DND-41 (cell line): ENCODE measurements at regions not wholly inside any gene's neighbourhood (a gene's known extent, or its start where the extent isn't known, plus 50 kb on each side); places are given as distances from the start of the nearest gene placed in this dataset.

Experiments used
- EZH2 ChIP-seq: IDR thresholded peaks from 3 replicates; pipeline ENCODE4 v1.6.1; 2012; ENCODE audit warnings: borderline replicate concordance, low read depth, mild to moderate bottlenecking, moderate library complexity, low read length, inconsistent platforms; ENCODE audit not compliant: severe bottlenecking
- TF ChIP-seq, protein P1 (sequence below): IDR thresholded peaks from 2 replicates; pipeline ENCODE4 v1.5.1; 2012; ENCODE audit warnings: borderline replicate concordance, low read length, moderate library complexity, mild to moderate bottlenecking; ENCODE audit not compliant: poor library complexity, severe bottlenecking; ENCODE audit errors: extremely low read depth

- TF ChIP-seq, protein P1, sequence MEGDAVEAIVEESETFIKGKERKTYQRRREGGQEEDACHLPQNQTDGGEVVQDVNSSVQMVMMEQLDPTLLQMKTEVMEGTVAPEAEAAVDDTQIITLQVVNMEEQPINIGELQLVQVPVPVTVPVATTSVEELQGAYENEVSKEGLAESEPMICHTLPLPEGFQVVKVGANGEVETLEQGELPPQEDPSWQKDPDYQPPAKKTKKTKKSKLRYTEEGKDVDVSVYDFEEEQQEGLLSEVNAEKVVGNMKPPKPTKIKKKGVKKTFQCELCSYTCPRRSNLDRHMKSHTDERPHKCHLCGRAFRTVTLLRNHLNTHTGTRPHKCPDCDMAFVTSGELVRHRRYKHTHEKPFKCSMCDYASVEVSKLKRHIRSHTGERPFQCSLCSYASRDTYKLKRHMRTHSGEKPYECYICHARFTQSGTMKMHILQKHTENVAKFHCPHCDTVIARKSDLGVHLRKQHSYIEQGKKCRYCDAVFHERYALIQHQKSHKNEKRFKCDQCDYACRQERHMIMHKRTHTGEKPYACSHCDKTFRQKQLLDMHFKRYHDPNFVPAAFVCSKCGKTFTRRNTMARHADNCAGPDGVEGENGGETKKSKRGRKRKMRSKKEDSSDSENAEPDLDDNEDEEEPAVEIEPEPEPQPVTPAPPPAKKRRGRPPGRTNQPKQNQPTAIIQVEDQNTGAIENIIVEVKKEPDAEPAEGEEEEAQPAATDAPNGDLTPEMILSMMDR: no peak
- TF ChIP-seq EZH2: no peak
Measured at GRCh38 chr1:114218361-114219171, 64.9 kb upstream of the SYT6 start.
